ENCODE measurements at regions not wholly inside any gene's neighbourhood (a gene's known extent, or its start where the extent isn't known, plus 50 kb on each side); places are given as distances from the start of the nearest gene placed in this dataset.
A peak's percentile ranks its signal among the peaks of the same experiment; 100 is the strongest.

DNA sequence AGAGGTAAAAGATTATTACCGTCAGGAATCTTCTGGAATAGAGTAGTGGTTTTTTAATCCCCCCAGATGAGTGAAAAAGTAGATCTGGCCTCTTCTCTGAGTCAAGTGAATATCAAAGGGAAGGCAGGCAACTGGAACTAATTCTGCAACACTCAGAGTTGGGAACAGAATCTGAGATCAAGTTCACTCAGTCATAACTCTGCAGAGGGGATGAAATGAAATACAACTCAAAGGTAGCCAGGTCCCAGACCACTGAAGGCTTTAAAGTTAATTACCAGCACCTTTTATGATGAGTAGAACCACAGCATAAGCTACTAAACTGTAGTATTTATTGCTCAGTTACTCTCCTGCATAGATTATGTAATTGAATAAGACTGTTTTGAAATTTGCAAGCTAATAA, 455.6 kb upstream of the AKR1E2 start:
- no peak for DNase-seq

DNA sequence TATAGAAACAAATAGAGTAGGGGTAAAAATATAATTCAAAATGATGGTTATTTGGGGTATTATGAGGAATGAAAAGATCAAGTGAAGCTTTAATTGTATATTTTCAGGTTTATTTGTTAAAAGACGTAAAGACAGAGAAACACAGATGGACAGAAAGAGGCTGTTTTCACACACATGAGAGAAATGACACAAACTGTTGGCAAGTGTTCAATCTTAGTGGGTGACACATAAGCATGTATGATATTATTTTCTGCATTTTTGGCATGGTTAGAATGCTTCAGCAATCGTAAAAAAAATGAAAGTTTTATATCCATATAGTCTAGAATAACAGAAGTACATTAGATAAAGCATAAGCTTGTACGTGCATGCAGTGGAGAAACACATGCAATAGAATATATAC, 464.4 kb upstream of the AKR1E2 start:
- no peak for DNase-seq

DNA sequence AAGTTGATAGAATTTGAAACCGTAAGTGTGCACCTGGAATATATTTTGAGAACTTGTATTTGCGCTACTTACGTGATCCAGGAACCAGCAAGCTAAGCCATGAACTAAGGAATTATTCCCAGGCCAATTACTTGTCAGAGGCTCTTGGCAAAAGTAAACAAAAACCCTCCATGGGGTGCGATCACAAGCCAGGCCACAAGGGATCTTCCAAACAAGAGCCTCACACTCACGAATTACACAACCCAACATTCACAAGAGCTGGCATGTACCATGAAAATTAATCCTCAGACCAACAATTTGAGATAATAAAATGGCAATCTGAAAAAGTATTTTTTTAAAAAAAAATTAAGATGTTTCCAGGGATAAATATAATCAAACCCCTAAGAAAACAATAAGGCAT, 467.0 kb upstream of the AKR1E2 start:
- DNase-seq, result no peak

DNA sequence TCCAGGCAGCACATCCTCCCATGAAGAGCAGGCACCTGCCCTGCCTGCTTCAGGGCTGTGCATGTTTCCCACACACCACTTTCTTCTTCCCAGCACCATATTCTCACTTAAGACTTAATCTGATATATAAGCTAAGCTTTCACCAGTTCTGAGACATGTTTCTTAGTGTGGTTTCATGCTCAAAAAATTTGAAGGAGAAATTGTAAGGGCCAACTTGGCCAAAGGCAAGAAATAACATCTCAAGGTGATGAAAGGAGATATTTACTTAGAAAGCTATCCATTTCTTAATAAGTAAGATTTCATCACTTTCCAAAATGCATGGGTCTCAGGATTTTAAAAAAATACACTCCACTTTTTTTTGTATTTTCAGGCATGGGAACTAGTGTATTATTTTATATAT, 468.1 kb upstream of the AKR1E2 start:
- DNase-seq, result no peak

DNA sequence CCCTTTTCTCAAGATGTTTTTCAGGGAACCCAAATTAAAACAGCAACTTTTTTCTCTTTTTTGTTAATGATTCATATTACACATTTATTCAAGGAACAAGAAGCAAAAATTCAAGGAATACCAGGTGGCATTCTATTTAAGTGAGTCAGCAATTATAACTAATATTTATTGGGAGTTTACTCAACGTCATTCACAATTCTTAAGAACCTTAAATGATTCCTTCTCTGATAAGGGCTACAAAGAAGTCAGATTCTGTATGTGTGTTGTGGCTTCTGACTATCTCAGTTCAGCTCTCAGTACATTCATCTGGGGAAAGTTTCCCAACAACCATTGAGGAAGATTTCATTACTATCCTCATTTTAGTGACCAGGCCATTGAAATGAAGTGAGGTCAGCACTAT, 470.7 kb upstream of the AKR1E2 start:
- DNase-seq, result no peak

DNA sequence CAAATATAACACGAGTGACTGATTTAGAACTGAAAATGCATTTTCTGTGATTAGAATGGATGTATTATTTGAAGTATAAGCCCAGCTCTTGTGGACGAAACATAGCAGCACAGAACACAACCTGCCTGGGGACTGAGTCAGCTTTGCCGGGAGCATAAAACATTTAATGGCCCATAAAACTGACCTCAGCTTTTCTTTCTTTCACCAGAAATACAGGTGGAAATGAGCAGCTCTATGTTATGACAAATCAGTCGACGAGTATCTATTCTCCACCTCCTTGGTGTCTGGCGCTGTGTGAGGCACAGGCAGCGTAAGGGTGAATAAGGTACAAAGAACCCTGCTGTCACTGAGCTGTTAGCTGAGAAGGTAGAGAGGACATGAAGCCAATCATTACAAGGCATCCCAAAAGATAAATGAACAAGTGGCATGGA, 471.6 kb upstream of the AKR1E2 start:
- no peak for DNase-seq

DNA sequence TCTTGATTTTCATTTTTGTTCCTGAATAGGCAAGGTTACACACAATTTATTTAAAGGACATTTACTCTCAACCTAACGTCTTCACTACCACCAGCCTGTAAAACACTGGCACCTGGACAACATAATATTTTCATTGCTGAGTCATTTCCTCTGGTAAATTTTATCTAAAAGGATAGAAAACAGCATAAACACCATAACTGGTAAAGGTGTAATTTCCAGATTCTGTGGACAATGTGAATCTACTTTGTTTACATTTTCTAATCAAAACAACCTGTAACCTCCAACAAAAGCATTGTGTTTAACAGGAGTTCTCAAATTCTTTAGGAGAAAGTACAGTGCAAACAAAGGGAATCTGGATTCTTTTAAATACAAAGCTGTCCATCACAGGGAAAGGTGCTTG, 472.0 kb upstream of the AKR1E2 start:
- DNase-seq, result no peak

DNA sequence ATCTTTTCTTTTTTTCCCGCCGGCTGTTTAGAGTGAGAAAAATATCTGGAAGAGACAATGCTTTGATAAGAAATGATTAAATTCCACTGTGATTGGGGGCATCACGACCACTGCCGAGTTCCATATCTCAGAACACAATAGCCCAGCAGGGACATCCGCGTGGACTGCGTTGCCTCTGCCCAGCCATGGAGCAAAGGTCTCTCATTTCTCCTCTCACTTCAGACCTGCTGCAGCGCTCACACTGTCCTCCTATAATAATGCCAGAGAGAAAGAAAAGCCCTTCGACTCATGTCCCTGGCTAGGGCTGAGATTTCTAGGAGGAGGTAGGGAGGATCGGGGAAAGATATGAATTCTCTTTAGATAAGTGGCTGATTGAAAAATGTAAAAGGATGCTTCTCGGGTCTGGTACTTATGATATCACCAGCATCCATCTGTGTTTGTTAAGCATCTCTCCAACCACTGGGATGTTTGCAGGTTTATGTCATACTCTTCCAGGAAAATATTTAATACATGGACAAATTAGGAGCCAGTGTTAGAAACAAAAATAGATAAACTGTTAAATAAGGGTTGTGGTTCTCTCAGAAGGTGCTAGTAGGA, 472.9 kb upstream of the AKR1E2 start:
- no peak for DNase-seq

DNA sequence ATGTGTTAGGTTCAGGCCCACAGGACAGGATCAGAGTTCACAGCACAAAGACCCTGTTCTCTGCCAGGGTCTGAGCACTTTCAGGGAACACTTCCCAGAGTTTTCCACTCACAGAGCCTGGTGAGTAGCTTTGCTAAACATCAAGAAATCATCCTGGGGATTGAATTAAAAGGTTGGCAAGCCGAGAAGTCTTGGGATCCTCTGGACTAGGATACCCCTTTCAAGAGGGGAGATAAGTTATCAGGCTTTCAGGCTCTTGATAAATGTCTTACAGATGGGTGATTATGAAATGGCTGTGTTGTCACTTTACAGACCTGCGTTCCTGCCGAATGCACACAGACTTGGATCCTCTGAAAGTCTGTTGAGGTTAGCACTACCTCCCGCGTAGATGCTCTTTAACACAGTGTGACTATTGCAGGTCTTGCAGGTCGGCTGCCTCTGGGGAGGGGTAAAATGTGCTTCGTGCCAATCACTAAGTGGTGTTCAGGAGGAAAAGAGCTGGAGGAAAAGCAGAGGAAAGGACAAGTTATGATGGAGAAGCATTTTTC, 473.5 kb upstream of the AKR1E2 start:
- DNase-seq, result no peak

DNA sequence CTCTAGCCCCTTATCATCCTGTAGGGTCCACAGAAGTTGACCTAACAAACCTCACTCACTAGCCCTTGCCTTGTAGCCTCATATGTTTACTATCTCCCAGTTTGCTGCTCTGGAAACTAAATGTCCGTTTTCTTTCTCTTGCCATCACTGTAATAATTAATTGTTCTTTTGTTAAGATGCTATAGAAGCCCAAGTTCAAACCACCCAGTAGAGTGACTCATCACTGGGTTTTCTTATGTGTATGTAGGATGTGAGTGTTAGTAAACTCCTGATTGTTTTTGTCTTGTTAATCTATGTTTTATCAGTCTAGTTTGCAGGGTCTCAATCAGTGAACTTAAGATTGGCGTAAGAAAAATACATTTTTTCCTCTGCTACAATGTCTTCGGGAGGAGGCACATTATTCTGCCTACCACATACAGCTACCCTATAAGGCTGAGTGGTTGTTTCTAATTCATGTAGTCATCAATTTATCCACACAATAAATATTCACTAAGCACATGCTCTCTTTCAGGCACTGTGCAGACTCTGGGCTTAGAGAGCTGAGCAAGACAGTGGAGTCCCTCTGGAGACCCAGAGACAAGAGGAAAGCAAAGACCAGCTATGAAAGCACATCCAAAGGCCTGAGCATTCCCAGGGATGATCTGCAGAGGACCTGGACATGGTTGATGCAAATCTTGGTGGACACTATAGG, 474.1 kb upstream of the AKR1E2 start:
- no peak for DNase-seq

DNA sequence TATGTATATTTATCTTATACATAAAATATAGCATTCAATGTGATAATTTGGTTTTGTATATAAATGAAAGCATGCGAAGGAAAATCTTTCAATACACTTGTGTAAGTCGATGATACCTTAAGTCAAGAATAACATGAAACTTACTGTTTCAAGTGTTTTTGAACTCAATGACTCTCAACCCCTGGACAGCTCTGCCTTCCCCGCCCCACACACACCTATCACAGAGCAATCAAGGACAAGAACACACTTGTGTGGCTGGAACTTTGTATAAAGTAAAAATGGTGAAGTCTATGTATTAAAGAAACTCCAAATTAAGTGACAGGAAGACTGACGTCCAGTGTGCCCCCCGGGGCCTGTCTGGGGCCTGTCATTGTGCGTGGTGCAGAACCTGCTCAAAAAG, 478.6 kb upstream of the AKR1E2 start:
- DNase-seq, result no peak

DNA sequence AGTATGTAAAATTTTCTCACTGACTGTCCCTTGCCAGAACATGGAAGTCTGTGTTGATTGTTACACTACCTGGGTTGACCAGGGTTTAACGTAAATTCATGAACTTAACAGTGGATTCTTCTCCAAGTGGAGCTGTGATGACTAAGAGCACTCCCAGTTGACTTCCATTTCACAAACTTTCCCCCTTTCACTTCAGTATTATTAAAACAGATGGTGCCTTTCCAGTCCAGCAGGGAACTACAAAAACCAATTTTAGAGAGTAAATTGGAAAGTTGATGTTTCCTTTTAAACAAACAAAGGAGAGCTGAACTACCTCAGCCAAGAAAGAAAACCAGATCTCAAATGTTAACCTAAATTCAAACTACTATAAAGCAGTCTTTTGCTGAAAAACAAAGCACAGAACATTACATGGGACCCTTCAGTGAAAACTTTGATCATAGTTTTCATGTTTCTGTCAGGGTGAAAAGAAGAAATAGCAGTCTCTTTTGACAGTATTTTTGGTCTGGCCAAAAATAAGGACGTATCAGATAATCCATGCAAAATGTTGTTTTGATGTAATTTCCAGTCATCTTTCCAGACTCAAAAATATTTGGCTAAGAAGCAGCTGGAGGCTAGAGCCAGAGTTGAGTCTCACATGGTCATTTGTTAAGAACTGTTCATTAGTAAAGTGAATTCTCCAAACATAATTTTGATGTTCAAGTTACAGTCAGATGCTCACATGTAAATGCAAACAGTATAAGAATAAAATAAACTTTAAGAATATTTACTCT, 479.9 kb upstream of the AKR1E2 start:
- DNase-seq, result no peak

DNA sequence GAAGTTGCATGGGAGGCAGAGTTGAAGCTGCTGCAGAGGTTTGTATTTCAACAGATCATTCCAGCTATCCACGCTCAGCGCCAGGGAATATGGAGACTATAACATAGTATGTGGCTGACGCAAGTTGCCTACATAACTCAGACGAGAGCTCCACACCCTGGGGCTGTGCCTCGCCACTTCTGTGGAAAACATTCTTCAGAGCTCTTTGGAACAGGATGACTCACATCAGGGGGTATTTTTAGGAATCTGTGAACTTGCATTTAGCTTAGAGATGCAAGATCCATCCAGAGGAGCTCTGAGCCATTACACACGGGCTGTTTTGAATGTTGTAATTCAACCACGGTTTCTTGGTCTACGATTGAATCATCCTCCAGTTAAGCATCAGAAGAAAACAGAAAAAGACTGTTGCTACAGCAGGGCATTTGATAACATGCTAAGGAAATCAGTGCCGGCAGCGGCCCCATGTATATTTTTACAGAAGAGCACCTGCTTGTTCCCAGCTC, 481.5 kb upstream of the AKR1E2 start:
- DNase-seq, result no peak

DNA sequence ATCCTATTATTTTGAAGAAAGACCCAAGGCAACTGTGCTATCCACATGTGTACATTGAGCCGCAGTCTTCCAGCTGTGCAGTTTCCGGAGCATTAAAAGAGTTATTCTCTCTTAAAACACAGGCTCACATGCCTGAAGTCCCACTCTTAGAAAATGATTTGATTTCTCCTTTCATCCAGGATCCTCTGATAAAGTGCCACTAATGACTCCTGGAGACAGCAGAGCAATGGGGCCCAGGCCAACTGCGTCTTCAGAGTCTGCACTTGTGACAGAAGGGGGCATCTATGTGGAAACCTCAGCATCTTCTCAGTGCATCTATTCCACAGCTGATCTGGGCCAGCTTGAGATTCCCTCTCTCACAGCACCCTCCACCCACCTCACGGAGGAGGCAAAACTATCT, 482.1 kb upstream of the AKR1E2 start:
- no peak for DNase-seq

DNA sequence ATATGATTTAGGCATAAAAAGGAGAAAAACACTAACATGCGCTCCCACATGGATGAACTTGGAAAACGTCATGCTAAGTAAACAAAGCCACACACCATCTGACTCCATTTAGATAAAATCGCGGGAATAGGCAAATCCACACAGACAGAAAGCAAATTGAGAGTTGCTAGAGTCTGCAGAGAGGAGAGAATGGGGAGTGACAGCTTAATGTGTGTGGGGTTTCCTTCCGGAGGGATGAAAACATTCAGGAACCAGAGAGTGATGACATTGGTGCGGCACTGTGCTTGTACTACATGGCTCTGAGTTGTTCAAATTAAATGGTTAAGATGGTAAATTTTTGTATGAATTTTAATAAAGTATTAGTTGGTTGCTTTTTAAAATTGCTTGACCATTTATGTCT, 482.9 kb upstream of the AKR1E2 start:
- DNase-seq, result no peak

DNA sequence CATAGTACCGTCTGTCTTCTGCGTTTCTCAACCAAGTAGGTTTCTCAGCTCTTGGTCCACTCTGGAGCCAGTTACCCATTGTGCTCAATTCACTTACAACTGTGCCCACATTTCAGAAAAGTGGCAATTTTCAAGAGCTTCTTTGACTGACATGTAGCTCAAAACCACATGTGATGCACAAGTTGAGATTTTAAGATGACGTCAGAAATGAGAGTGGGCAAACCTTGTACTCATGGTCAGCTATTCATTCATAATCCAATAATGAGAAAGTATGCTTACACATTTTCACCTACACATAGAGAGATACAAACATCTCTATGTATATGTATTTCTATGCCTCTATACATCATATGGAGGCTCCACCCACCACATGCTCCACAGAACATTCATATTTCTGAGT, 487.2 kb upstream of the AKR1E2 start:
- no peak for DNase-seq

DNA sequence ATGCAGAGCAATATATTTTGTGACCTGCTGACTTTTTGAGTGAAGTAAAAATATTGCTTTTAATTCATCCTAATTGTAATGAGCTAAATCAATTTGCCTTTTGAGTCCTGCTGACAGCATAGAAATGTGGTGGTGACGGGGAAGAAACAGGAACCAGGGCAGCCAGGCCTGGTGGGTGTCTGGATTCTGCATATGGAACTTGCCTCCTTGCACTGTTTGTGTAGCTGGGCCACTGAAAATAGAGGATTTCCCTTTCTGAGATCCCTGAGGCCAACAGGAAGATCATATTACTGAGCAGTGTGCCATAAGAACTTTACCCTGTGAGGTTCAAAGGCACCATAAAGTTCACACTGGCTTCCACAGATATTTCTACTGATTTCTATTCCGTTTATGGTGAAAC, 488.4 kb upstream of the AKR1E2 start:
- no peak for DNase-seq

DNA sequence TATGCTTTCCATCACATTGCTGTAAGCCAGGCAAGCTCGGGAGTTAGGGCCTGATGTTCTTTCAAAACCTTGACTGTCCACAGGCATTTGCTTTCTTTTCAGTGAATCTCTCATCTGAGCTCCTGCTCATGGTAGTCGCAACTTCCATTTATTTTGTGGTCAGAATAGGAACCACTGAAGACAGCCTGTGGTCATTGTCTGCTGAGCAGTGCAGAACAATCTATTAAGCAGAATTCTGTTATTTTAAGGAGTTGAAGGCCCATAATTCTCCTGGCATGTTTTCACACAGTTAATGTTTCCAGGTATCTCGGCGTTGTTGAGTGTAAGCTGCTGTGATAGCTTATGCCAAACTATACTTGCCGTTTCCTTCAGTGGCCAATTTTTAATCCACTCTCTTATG, 491.1 kb upstream of the AKR1E2 start:
- DNase-seq, result no peak

DNA sequence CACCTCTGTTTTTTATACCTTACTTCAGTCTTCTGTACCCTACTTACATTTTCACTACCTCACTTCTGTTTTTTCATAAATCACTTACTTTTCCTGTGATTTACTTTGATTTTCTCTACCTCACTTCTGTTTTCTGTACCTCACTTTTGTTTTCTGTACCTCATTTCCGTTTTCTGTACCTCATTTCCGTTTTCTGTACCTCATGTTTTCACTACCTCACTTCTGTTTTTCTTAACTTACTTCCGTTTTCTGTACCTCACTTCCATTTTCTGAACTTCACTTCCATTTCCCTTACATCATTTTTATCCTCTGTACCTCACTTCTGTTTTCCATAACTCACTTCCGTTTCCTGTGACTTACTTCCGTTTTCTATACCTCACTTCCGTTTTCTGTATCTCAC, 492.0 kb upstream of the AKR1E2 start:
- DNase-seq, result no peak

DNA sequence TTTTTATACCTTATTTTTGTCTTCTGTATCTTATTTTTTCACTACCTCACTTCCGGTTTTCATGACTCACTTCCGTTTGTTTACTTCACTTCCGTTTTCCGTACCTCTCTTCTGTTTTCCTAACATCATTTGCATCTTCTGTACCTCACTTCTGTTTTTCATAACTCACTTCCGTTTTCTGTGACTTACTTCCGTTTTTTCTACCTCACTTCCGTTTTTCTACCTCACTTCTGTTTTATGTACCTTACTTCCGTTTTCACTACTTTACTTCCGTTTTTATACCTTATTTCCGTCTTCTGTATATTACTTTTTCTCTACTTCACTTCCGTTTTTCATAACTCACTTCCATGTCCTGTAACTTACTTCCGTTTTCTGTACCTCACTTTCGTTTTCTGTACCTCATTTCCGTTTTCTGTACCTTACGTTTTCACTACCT, 492.5 kb upstream of the AKR1E2 start:
- peak; percentile 7 to 33 for DNase-seq

DNA sequence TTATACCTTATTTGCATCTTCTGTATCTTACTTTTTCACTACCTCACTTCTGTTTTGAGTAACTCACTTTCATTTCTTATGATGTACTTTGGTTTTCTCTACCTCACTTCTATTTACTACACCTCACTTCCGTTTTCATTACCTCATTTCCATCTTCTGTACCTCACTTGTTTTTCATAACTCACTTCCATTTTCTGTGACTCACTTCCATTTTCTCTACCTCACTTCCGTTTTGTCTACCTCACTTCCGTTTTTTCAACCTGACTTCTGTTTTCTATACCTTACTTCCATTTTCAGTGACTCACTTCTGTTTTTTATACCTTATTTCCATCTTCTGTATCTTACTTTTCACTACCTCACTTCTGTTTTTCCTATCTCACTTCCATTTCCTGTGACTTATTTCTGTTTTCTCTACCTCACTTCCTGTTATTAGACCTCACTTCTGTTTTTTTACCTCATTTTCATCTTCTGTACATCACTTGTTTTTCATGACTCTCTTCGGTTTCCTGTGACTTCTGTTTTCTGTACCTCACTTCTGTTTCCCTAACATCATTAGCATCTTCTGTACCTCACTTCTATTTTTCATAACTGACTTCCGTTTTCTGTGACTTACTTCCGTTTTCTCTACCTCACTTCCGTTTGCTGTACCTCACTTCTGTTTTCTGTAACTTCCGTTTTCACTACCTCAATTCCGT, 493.1 kb upstream of the AKR1E2 start:
- DNase-seq, result no peak

DNA sequence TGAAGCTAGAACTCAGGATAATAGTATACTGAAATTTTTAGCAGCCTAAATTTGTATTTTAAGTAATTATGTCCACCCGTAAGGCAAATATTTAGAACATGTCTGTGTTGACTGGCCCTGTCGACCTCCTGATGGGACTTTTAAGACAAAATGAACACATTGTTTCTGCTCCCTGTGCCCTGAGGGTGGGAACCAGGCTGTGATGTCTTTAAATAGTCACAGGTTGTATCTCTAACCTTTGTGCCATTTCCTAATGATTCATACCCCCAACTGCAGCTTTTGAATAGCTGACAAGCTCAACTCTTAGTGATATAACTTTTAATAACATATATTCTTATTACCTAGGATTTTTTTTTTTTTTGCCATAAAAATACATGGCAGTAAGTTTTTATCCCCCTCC, 494.9 kb upstream of the AKR1E2 start:
- DNase-seq, result no peak

DNA sequence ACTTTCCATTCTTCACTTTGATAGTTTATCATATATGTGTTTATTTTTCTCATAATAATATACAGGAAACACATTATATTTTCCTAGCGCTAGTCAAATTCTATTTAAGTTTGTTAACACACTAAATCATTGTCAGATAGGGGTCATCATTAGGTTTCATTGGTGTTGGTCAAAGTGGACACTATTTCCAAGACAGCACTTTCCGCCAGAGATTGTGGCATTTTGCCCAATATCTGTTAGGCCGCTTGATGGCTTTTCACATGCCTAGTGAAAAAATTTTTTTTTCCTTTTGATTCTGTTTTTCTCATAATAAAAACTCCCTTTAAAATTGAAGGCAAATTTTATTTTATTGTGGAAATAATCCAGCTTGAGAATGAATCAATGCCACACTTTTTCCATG, 495.4 kb upstream of the AKR1E2 start:
- DNase-seq, result no peak

All from AML-193 (cell line).